Uterus (tissue), 3 donors: ENCODE measurements at regions not wholly inside any gene's neighbourhood (a gene's known extent, or its start where the extent isn't known, plus 50 kb on each side); places are given as distances from the start of the nearest gene placed in this dataset.

Experiments used
- DNase-seq, 2 donors: peaks; one replicate each; pipeline ENCODE4 v3.0.0-alpha.2; 2019 to 2020
- H3K27ac ChIP-seq, 2 donors: fragments of 200-600 bp; sonication (generic); 1 replicate in 1 of 2; 2 replicates in 1 of 2; pipeline ENCODE4 v1.5.1; 2016 to 2018
- H3K27me3 ChIP-seq, 2 donors: fragments of 200-600 bp; sonication (generic); one replicate each; pipeline ENCODE4 v1.5.1; 2018 to 2019; ENCODE audit warnings: control low read depth in 1 of 2
- H3K36me3 ChIP-seq, 2 donors: fragments of 200-600 bp; sonication (generic); one replicate each; pipeline ENCODE4 v1.5.1; 2019; ENCODE audit warnings: control low read depth in 1 of 2
- H3K4me1 ChIP-seq, 2 donors: fragments of 200-600 bp; sonication (generic); one replicate each; pipeline ENCODE4 v1.5.1; 2018 to 2019; ENCODE audit warnings: control low read depth in 1 of 2
- H3K4me3 ChIP-seq, 2 donors: fragments of 200-600 bp; sonication (generic); 1 replicate in 1 of 2; 2 replicates in 1 of 2; pipeline ENCODE4 v1.5.1; 2018 to 2019; ENCODE audit warnings: mild to moderate bottlenecking in 1 of 2
- H3K9me3 ChIP-seq, 2 donors: fragments of 200-600 bp; sonication (generic); one replicate each; pipeline ENCODE4 v1.5.1; 2019; ENCODE audit warnings: control low read depth in 1 of 2
- CTCF ChIP-seq, 4 experiments: fragments of 200-600 bp in 2 of 4; fragments of 450-650 bp in 2 of 4; sonication (generic) in 2 of 4; IDR thresholded peaks; one replicate each; pipeline ENCODE4 v1.5.1; 2016 to 2019; ENCODE audit warnings: antibody characterized with exemption in 4 of 4, mild to moderate bottlenecking in 2 of 4, moderate library complexity in 1 of 4
- POLR2A ChIP-seq, 2 donors: fragments of 450-650 bp; IDR thresholded peaks; one replicate each; pipeline ENCODE4 v1.6.1; 2016; ENCODE audit warnings: antibody characterized with exemption in 2 of 2, mild to moderate bottlenecking in 1 of 2, moderate library complexity in 1 of 2
- intact Hi-C: fragments of 100-400 bp; cut with DNase I; formaldehyde crosslinking; loops from one replicate; pipeline ENCODE4 v1.15.1; 2023; ENCODE audit warnings: low total_unique reads
- donor health status: DM: yes; HTN: yes; CAD: no.

- TF ChIP-seq POLR2A (IDR thresholded peaks at IDR 0.05) (no peak), CTCF (IDR thresholded peaks at IDR 0.05) (no peak)
- DNase-seq: no peak
Measured at GRCh38 chr12:20140751-20141150, 227.6 kb upstream of the PDE3A start.

GRCh38 chr12:20142316-20142715 is 226.0 kb upstream of the PDE3A start:
- intact Hi-C loops: no loop called here
- DNase-seq: no peak
- no peak overlapping the region for H3K27ac ChIP-seq
- no peak for TF ChIP-seq POLR2A (IDR thresholded peaks at IDR 0.05)
- TF ChIP-seq CTCF (IDR thresholded peaks at IDR 0.05): no peak
- H3K36me3 ChIP-seq: no peaks in the 10 kb centered on the region
- H3K9me3 ChIP-seq: no peaks in the 10 kb centered on the region
- no peaks in the 10 kb centered on the region for H3K4me1 ChIP-seq
- H3K4me3 ChIP-seq: no peak overlapping the region
- H3K27me3 ChIP-seq: no peaks in the 10 kb centered on the region

More at GRCh38 chr12:20140751-20141150, 227.6 kb upstream of the PDE3A start:
- Histone ChIP-seq H3K4me1 (no peaks in the 10 kb centered on the region), H3K27me3 (no peaks in the 10 kb centered on the region), H3K9me3 (no peaks in the 10 kb centered on the region), H3K4me3 (no peak overlapping the region), H3K27ac (no peak overlapping the region), H3K36me3 (no peaks in the 10 kb centered on the region)
- intact Hi-C loops: no loop called here

GRCh38 chr12:20142956-20143355 is 225.4 kb upstream of the PDE3A start:
- TF ChIP-seq POLR2A (IDR thresholded peaks at IDR 0.05): no peak
- TF ChIP-seq CTCF (IDR thresholded peaks at IDR 0.05): no peak
- Histone ChIP-seq H3K27me3 (no peaks in the 10 kb centered on the region), H3K4me1 (no peaks in the 10 kb centered on the region), H3K36me3 (no peaks in the 10 kb centered on the region), H3K27ac (no peak overlapping the region), H3K9me3 (no peaks in the 10 kb centered on the region), H3K4me3 (no peak overlapping the region)
- no peak for DNase-seq
- intact Hi-C loops: no loop called here

GRCh38 chr12:20144341-20144740 is 224.0 kb upstream of the PDE3A start:
- no peak overlapping the region for H3K27ac ChIP-seq

GRCh38 chr12:20148241-20148640 is 220.1 kb upstream of the PDE3A start:
- Histone ChIP-seq H3K9me3 (no peaks in the 10 kb centered on the region), H3K27me3 (no peaks in the 10 kb centered on the region), H3K36me3 (no peaks in the 10 kb centered on the region), H3K27ac (no peak overlapping the region), H3K4me1 (no peaks in the 10 kb centered on the region), H3K4me3 (no peak overlapping the region)
- no peak for DNase-seq
- intact Hi-C loops: no loop called here
- TF ChIP-seq POLR2A (IDR thresholded peaks at IDR 0.05) (no peak), CTCF (IDR thresholded peaks at IDR 0.05) (no peak)

More at GRCh38 chr12:20144341-20144740, 224.0 kb upstream of the PDE3A start:
- Histone ChIP-seq H3K36me3 (no peaks in the 10 kb centered on the region), H3K9me3 (no peaks in the 10 kb centered on the region), H3K4me3 (no peak overlapping the region), H3K27me3 (no peaks in the 10 kb centered on the region), H3K4me1 (no peaks in the 10 kb centered on the region)
- DNase-seq: no peak
- TF ChIP-seq CTCF (IDR thresholded peaks at IDR 0.05) (no peak), POLR2A (IDR thresholded peaks at IDR 0.05) (no peak)
- intact Hi-C loops: no loop called here
